Stimulated activated CD4-positive, alpha-beta T cell treated with anti-CD3 and anti-CD28 coated beads, Interleukin-12 subunit alpha, Interleukin-12 subunit beta, amount 100 ng/mL, for 24 hours (primary cell): ENCODE measurements at regions not wholly inside any gene's neighbourhood (a gene's known extent, or its start where the extent isn't known, plus 50 kb on each side); places are given as distances from the start of the nearest gene placed in this dataset.
"Not testable (repeated sequence)": the region's sequence is repeated elsewhere in the genome, so short reads cannot be mapped to it uniquely, and the experiment has no call there.

Experiments used
- DNase-seq, 2 experiments: peaks; one replicate each; pipeline ENCODE4 v3.0.0-alpha.2; 2020; ENCODE audit warnings: low read depth in 2 of 2

DNA sequence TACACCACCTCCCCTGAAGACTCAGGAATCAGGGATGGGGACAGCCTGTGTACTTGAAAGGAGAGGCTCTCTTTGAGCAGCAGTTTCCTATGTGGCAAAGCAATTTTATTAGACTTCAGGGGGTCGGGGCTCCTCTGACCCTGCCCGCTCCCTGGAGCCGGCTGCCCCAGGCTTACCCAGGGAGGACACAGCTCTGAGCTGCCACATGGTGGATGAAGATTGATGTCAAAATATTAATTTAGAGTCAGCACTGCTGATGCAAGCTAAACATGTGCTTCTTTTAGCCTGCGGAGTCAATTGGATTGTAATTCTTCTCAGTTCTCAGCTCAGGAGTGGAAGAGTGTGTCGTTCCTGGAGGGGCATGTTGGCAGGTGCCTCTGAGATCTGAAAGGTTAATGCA is 606.1 kb downstream of the KIF4B start:
- no peak for DNase-seq

DNA sequence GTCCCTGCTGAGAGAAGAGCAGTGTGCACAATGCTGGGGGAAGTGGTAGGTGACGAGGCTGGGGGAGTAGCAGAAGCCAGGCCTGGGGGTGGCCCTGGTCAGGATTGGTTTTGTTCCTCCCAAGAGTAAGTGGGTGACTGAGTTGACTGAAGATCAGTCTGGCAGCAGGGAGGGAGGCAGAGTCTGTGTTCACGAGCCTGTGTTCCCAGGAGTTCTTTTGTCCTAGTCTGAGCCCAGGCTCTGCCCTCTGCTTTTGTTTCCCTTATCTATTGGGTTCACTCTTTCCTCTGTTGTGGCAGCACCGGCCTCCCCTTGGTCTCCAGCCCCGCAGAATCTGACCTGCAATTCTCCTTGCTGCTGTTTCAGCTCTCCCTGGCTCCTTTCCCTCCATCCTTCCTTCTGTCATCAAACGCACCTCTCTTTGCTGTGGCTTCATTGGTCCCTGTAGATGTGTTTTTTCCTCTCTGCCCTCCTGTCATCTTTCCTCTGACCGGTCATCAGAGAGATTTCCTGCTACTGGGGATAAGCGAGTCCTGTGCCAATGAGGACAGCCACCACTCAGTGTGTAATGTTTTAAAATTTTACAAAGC is 607.4 kb downstream of the KIF4B start:
- DNase-seq = no peak

DNA sequence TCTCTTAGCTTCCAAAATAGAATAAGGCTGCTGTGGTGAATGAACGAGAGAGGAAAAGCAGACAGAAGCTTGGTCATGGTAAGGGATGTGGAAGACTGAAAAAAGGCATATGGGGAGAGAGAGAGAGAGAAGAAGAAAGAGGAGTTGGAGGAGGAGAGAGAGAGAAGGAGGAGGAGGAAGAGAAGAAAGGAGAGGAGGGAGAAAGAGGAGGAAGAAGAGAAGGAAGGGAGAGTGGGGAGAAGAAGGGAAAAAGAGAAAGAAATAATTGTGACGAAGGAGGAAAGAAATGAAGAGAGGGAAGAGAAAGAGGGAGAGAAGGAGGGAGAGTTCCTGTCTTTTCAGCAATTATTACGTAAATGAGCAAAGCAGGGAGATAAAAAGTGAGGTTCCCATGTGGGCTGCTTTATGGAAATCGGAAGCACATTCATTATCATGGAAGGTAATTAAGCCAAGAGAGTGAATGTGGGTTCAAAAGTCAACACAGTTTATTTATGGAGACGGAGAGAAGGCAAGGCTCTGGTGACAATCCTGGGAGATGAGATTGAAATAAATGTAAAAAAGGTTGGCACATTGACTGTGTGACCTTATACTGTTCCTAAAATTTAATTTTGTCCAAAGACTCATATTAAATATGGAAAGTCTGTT is 611.2 kb downstream of the KIF4B start:
- no peak for DNase-seq

DNA sequence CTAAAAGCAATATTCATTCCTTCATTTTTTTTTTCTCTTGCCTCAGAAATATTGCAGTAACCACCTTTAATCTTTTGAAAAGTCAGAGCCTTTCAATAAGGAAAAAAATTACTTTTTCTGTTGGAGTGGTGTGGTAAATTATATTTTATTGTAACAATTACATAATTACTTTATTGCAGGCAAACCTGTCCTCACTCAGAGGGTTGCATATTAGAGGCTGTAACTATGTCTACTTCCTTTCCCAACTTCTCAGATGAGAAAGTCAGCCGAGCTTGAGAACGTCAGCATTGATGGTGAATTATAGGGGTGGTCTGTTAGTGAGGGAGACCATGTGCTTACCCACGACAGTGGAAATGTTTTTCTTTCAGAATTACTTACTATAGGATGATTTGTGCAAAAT is 611.8 kb downstream of the KIF4B start:
- DNase-seq = no peak

DNA sequence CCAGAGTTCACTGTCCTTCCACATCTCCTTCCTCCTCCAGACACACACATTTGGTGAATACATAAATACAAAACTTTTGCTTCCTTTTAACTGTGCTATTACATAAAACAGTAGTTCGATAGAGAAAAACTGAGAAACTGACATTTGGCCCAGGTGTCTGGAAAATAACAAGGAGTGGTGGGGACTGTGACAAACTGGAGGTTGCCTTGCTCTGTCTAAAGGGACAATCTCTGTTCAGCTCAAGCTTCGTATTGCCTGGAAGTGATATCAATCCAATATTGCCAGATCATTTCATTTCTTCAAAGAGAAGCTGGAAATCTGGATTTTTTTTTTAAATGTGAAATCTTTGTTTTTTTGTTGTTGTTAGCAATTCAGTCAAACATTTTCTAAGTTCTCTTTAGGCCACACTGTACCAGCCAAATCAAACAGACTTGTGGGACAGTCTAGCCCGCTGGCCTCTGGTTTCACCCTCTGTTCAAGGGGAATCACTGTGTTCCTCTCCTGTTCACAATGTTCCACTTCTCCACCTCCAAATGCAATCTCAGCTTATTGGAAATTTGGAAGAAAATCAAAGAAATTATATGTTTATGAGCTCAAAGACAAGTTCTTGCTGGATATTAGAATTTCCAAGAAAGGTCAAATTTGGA is 612.5 kb downstream of the KIF4B start:
- no peak for DNase-seq

DNA sequence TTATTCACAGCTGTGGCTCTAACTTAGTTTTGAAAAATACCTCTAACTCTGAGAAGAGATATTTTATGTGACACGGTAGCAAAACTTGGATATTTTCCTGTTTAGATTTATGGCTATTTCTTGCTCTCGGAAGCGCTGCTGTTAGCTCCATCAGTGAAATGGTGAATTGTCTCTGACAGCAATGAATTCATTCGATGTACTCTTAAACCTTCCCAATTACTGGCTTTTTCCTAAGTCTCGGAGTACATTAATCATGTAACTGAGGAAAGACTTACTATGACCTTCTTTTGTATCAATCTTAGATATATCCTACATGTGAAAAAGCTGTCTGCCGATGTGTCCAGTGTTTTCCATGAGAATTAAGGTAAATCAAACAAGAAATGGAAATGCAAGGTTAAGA is 613.0 kb downstream of the KIF4B start:
- no peak for DNase-seq

DNA sequence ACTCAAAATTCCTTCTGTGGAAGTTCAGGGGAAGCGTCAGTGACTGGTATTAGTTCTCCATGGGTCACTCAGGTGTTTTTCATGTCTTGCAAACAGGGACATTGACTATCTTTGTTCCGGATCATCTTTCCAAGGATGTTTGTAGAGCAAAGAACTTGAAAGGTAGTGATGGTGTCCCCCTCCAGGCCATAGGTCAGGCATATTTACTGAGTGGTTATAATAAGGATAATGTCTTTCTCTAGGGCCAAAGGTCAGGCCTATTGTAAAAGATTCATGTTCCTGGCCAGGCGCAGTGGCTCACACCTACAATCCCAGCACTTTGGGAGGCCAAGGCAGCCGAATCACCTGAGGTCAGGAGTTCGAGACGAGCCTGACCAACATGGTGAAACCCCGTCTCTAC is 614.8 kb downstream of the KIF4B start:
- no peak for DNase-seq

DNA sequence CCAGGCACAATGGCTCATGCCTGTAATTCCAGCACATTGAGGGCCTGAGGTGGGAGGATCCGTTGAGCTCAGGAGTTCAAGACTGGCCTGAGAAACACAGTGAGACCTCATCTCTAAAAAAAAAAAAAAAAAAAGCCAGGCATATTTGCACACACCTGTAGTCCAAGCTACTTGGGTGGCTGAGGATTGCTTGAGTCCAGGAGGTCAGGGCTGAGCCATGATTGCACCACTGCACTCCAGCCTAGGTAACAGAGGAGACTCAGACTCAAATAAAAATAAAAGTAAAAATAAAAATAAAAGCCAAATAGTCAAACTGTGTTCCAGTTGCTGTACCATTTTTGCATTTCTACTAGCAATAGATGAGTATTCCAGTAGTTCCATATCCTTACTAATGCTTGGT is 616.0 kb downstream of the KIF4B start:
- no peak for DNase-seq

DNA sequence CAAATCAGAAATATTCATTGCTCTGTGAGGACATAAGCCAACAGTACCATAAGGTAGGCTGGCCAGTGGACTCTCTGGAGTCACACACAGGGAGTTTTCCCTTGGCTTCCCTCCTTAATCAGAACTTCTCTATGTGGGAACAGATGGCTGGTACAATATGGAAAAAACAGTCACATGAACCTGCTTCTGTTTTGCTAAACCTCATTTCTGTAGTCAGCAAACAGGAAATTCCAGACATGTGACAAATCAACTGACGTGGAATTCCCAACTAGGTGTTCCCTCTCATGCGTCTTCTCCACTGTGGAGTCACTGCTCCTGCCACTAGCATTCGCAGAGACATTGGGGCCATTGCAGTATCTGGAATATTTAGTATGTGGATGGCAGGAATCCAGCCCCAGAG is 617.6 kb downstream of the KIF4B start:
- DNase-seq = no peak

DNA sequence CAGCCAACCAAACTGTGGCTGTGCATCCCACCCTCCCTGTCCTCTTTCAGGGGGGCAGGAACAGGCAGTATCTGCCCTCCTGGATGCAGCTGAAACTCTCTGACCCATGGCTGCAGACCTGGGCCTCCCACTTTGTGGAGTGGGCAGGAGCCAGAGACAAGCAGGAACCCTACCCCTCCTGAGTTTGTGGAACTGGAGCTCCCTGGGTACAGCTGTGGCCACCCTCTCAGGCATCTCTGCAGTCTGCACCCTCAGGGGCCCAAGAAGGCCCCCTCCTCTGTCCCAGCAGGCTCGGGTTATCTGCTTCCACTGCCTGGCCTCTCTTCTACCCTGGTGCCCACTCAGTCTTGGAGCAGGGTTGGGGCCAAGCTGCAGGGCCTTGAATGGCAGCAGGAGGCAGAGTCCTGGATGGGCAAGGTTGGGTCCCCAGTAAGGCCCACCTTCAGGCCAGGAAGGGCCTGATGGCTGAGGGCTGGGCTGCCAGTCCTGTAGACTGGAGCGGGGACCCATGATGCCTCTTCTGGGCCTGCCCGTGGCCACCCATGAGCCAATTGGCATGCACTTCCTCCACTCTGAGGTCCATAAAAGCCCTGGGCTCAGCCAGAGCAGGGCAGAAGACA is 619.9 kb downstream of the KIF4B start:
- no peak for DNase-seq

DNA sequence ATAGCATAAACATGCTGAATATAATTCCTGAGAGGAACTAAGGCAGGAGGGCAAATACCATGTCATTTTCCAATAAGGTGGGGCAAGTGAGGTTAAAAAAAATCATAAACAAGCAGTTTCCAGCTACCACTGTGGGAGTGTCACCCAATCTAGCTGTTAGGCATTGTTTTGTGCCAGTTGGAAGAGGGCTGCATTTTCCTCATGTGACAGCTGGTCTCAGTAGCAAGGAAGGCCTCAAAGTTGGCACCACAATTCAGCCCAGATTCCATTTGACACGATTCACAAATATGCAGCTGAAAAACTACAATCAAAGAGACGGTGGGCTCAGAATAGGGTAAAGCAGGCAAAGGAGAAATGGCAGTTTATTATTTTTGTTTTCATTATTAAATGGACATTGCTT is 636.1 kb downstream of the KIF4B start:
- DNase-seq = no peak

DNA sequence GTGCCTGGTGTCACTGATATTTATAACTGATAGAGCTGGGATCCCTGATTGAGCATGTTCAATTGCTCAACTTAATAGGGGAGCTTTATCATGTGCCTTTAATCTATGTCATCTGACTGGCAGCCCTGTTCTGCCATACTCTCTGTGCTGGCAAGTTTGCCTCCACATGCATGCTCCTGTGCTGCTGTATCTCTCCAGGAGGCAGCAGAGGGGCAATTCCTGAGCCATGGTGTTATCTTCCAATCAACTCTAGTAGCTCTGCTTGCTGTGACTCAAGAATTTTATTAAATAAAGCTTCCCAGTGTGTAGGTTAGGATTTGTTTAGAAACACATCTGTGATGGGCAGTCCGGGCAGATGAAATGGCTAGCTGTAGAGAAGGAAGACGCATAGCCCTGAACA is 642.0 kb downstream of the KIF4B start:
- DNase-seq = no peak

DNA sequence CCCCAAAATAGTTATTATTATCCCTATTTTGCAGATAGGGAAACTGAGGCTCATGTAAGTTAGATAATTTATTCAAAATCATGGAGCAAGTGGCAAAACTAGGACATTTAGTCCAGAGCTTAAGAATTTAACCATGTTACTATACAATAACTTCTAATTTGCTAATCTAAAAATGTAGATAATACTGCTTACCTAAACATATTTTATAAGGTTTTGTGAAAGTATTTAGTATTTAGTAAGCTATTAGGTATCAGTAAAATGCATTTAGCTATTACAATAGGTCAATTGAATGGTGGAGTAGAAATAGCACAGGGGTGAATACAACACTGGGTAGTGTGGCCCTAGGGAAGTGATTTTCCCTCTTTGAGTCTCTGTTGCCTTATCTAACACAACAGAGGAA is 648.3 kb downstream of the KIF4B start:
- DNase-seq = no peak

DNA sequence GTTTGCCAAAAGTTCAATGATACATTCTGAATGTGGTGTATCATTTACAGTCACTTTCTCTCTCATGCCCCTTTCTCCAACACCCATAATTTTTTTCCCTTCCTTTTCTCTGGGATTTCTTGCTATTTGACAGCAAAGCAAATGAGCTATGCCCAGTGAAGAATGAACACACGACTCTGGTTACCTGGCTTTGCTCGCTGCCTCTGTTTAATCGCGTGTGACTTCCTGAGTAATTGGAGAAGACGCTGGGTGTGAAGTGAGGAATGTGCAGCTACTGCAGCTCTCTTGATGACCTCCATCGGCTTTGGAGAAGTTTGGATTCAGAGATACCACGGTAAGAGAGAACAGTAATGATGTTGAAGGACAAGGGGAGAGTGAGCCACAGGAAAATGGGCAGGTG is 651.8 kb downstream of the KIF4B start:
- DNase-seq = no peak

DNA sequence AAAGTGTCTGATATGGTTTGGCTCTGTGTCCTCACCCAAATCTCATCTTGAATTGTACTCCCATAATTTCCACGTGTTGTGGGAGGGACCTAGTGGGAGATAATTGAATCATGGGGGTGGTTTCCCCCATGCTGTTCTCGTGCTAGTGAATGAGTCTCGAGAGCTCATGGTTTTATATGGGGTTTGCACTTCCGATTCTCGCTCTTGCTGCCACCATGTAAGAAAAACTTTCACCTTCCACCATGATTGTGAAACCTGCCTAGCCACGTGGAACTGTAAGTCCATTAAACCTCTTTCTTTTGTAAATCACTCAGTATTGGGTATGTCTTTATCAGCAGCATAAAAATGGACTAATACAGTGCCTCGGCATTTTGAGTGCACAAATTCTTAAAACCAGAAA is 655.0 kb upstream of the SGCD start:
- not testable (repeated sequence) for DNase-seq

DNA sequence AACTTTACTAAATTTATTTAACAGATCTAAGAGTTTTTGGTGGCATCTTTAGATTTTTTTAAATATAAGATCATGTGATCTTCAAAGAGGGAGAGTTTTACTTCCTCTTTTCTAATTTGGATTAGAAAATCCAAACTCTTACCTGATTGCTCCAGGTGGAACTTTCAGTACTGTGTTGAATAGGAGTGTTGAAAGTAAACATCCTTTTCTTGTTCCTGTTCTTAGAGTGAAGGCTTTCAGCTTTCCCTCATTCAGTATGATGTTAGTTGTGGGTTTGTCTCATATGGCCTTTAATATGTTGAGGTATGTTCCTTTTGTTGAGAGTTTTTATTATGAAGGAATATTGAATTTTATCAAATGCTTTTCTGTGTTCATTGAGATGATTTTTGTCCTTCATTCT is 650.0 kb upstream of the SGCD start:
- no peak for DNase-seq

DNA sequence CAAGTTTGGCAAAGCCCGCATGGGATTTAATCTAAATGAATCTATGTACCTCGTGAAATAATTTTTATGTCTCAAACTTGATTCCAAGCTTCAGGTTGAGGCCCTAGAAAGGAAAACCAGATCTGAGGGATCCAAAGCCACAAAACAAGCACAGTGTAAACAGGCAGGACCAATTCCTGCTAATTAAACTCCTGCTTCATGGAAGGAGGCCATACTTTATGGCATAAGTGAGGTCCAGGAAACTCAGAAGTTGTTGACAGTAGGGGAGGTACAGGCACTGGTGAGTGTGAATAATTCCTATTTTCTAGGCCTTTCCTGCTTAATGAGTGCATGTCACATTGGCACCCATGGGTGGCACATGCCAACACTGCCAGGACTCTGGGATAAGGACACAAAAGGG is 648.6 kb upstream of the SGCD start:
- DNase-seq = no peak

DNA sequence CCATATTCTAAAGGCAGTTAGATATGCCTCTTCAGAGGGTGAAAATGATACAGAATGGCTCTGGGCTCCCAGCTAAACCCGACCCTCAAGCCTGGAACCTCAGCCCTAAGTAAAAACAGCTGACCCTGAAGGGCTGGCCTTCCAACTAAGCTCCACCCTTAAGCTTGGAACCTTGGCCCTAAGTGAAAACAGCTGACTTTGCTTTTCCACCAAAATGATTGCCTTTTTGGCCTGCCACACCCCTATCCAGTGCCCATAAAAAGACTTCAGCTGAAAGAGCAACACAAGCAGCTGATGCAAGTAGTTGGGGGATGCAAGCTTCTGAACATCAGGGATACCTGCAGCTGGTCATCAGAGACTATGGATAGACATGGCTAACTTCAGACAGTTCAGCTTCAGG is 647.4 kb upstream of the SGCD start:
- no peak for DNase-seq

DNA sequence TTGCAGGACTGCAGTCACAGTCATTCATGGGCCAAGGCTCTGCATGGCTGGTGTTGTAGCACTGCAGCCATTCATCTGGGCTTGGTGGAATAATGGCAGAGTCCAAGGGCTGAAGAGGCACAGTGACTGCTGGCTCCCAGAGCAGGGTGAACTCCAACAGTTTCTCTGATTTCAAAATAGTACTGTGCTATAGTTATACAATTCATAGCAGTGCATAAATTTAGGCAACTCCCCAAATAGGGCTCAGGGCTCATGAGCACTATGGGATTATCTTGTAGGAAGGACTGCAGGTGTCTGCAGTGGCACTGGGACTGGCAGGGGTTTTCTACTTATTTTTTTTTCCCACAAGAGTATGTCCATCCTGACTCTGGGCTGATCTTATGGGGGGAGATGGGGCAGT is 642.5 kb upstream of the SGCD start:
- no peak for DNase-seq

DNA sequence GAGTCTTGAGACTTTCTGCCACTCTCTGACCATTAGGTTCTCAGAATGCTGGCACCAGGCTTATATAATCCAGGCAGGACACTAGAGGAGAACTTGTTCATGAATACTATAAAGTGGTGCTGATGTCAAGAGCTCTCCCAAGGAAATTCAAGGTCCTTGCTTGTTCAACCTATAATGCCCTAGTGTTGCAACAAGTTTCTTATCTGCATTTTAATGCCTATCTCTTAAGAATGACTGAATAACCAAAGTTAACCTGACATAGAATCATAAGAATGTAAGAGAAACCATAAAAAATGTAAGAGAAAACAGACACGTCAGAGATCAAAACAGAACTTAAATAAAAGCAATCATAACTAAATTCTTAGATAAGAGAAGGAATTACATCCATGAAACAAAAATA is 640.8 kb upstream of the SGCD start:
- DNase-seq = no peak

DNA sequence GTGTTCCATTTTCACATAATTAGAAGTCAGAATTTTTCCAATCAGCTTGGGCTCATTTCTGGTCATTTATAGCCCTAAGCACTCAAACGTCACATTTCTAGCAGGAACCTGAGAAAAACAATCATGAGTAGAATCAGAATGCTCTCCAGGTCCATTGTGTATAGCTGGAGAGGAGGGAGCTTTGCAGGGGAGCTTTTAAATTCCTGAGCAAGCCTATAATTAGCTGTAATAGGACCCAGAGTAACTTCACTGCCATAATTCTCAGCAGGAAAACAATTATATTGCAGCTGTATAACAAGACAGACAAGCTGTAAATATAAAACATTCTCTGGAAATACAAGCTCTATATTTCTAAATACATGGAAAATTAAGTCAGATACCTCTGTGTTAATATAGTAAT is 637.6 kb upstream of the SGCD start:
- DNase-seq = no peak

DNA sequence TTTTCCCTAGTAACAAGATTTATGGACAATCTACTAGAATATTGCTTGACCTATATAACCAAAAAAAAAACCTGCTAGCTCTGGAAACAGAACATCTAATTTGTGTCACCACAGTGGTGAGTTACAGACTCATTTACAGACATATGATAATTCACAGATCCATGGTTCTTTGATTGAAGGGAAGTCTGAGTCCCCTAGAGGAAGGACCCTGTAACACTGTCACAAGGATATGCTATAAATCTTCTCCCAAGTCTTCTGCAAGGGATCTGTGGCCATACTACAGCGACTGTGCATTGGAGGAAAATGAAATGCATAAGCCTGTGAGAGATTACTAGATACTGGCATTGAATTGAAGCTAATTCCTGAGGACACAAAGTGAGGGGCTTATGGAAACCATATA is 630.6 kb upstream of the SGCD start:
- DNase-seq = no peak

DNA sequence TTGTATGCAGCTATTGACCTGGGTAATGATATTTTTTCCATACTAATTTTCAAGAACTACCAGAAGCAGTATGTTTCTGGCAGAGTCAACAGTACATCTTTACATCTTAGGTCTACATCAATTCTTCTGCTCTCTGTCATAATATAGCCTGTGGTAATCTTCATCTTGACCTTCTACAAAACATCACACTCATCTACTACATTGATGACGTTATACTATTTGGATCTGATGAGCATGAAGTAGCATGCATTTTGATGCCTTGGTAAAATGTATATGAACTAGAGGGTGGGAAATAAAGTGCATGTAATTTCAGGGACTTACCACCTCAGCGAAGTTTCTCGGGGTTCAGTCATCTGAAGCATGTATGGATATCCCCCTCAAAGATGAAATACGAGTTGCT is 629.7 kb upstream of the SGCD start:
- DNase-seq = no peak
